Right lobe of liver (tissue), 4 donors: ENCODE measurements at regions not wholly inside any gene's neighbourhood (a gene's known extent, or its start where the extent isn't known, plus 50 kb on each side); places are given as distances from the start of the nearest gene placed in this dataset.
"Not testable (repeated sequence)": the region's sequence is repeated elsewhere in the genome, so short reads cannot be mapped to it uniquely, and the experiment has no call there.

Source experiments
- POLR2A ChIP-seq: fragments of 450-650 bp; IDR thresholded peaks from one replicate; pipeline ENCODE4 v1.6.1; 2017; ENCODE audit warnings: antibody characterized with exemption, mild to moderate bottlenecking
- TF ChIP-seq, protein P1 (sequence below), 4 donors: fragments of 200-600 bp in 3 of 4; fragments of 450-650 bp in 1 of 4; IDR thresholded peaks; one replicate each; pipeline versions ENCODE4 v1.5.1 to v1.8.0; 2016 to 2022; ENCODE audit warnings: antibody characterized with exemption in 4 of 4, mild to moderate bottlenecking in 2 of 4
- donor health status: DM: no; HTN: no; CAD: no.
- donor health status: DM: no; HTN: no; CAD: no.
- donor health status: DM: no; HTN: yes; CAD: no.

DNA sequence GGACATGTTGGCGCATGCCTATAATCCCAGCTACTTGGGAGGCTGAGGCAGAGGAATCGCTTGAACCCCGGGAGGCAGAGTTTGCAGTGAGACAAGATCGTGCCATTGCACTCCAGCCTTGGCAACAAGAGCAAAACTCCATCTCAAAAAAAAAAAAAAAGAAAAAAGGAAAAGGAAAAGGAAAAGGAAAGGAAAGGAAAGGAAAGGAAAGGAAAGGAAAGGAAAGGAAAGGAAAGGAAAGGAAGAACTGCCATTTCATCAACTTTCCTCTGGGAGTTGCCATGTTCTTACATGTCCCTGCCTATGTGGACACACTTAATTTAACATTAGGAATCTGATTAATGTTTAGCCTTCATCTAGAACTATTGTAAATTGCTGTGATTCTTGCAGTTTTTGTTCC lies 287.9 kb upstream of the LRP1B start:
- TF ChIP-seq, protein P1, sequence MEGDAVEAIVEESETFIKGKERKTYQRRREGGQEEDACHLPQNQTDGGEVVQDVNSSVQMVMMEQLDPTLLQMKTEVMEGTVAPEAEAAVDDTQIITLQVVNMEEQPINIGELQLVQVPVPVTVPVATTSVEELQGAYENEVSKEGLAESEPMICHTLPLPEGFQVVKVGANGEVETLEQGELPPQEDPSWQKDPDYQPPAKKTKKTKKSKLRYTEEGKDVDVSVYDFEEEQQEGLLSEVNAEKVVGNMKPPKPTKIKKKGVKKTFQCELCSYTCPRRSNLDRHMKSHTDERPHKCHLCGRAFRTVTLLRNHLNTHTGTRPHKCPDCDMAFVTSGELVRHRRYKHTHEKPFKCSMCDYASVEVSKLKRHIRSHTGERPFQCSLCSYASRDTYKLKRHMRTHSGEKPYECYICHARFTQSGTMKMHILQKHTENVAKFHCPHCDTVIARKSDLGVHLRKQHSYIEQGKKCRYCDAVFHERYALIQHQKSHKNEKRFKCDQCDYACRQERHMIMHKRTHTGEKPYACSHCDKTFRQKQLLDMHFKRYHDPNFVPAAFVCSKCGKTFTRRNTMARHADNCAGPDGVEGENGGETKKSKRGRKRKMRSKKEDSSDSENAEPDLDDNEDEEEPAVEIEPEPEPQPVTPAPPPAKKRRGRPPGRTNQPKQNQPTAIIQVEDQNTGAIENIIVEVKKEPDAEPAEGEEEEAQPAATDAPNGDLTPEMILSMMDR (IDR thresholded peaks at IDR 0.05), result not testable (repeated sequence)
- TF ChIP-seq POLR2A, result not testable (repeated sequence)
